Gastroesophageal sphincter (tissue), 4 donors: ENCODE measurements at regions not wholly inside any gene's neighbourhood (a gene's known extent, or its start where the extent isn't known, plus 50 kb on each side); places are given as distances from the start of the nearest gene placed in this dataset.

Experiments used
- ATAC-seq: fragments of 150-250 bp; one replicate; pipeline ENCODE4 v1.9.1; 2016; ENCODE audit warnings: mild to moderate bottlenecking, moderate library complexity
- H3K27ac ChIP-seq, 4 donors: fragments of 200-600 bp; sonication (generic) in 3 of 4; 1 replicate in 3 of 4; 2 replicates in 1 of 4; pipeline ENCODE4 v1.5.1; 2016 to 2019
- H3K27me3 ChIP-seq: fragments of 200-600 bp; sonication (generic); one replicate; pipeline ENCODE4 v1.5.1; 2019
- H3K36me3 ChIP-seq, 2 donors: fragments of 200-600 bp; sonication (generic); one replicate each; pipeline ENCODE4 v1.5.1; 2019; ENCODE audit warnings: control low read depth in 1 of 2
- H3K4me1 ChIP-seq, 3 donors: fragments of 200-600 bp; sonication (generic); 1 replicate in 2 of 3; 2 replicates in 1 of 3; pipeline ENCODE4 v1.5.1; 2016 to 2019; ENCODE audit warnings: control low read depth in 2 of 3
- H3K4me3 ChIP-seq, 2 donors: fragments of 200-600 bp; sonication (generic); one replicate each; pipeline ENCODE4 v1.5.1; 2019; ENCODE audit warnings: mild to moderate bottlenecking in 1 of 2, moderate library complexity in 1 of 2
- H3K9me3 ChIP-seq, 3 donors: fragments of 200-600 bp; sonication (generic); one replicate each; pipeline ENCODE4 v1.5.1; 2017 to 2019; ENCODE audit warnings: control low read depth in 2 of 3
- EP300 ChIP-seq: sonication (generic); formaldehyde crosslinking; IDR thresholded peaks from one replicate; pipeline ENCODE4 v1.6.1; 2017; ENCODE audit warnings: antibody characterized with exemption, mild to moderate bottlenecking
- POLR2A ChIP-seq, 2 donors: fragments of 450-650 bp; IDR thresholded peaks; one replicate each; pipeline ENCODE4 v1.6.1; 2017; ENCODE audit warnings: antibody characterized with exemption in 2 of 2, mild to moderate bottlenecking in 2 of 2, moderate library complexity in 1 of 2
- POLR2AphosphoS5 ChIP-seq: sonication (generic); formaldehyde crosslinking; IDR thresholded peaks from one replicate; pipeline ENCODE4 v1.6.1; 2017; ENCODE audit warnings: antibody characterized with exemption
- WGBS, 2 donors: methylation state at CpG; one replicate each; pipeline ENCODE4 v1.1.5; 2018; ENCODE audit warnings: low coverage in 1 of 2; 5-methylcytosine and 5-hydroxymethylcytosine counted together
- TF ChIP-seq, protein P1 (sequence below), 4 experiments: fragments of 200-600 bp in 2 of 4; fragments of 450-650 bp in 2 of 4; sonication (generic) in 1 of 4; IDR thresholded peaks; one replicate each; pipeline ENCODE4 v1.5.1; 2017 to 2019; ENCODE audit warnings: antibody characterized with exemption in 4 of 4, mild to moderate bottlenecking in 2 of 4, moderate library complexity in 2 of 4

DNA sequence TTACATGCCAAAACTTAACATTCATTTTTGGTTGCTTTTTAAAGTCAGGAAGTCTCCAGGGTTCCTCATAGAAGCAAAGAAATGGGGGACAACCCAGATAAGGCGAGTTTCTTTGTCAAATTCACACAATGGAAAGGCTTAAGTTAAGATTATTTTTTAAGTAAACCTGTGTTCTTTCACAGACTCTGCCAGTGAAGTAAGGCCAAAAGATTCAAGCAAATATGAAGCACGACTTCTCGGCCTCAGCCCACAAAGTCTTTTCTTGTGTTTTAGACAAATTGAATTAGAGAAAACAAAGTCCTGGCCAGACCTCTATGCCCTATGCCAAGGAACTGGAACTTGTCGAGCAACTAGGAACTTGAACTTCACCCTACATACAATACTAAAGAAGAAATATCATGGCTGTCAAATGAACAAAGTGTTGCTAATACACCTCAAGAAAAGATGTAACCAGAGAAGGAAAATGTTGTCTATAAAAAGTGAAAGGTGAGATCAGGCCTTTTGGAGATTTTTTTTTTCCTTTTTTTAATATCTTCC, 540.0 kb upstream of the JARID2 start:
- H3K27ac ChIP-seq: peak overlapping the region; percentile 2 to 79 (median 54)
- 21 to 30% methylated on average over 4 of the region's 4 CpGs for WGBS, 2 donors

DNA sequence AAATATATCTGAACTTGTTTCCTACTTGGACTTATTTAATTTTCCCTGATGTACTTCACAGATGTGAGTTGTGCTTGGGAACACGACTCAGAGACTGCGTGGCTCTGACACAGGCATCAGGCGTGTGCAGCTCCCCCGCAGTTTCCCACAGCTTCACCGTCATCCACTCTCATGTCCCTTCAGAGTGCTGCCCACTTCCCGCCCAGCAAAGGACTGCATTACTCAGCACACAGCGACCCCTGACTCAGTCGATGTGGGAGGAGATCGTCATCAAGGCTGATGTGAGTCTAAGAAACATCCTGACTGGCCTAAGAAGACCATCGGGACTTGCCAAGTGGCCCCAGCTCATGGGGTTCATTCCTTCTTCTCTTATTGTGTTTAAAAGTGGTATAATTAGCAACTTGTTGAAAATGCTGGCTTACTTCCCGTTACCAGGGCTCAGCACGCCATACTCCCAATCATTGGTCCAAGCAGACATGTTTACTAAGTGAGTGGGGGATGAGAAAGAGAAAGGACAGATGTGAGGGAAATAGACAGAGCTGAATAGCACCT, 539.4 kb upstream of the JARID2 start:
- ATAC-seq: peak; percentile 90
- Histone ChIP-seq H3K27ac (peak overlapping the region; percentile 2 to 79 (median 54)), H3K9me3 (peaks cover 0 to 15% (median 0%) of the 10 kb centered on the region in 3 donors), H3K36me3 (no peaks in the 10 kb centered on the region), H3K4me3 (no peak overlapping the region), H3K4me1 (peaks cover 0 to 33% (median 0%) of the 10 kb centered on the region in 3 donors), H3K27me3 (no peaks in the 10 kb centered on the region)
- WGBS, 2 donors: 12 to 41% methylated on average over 5 to 12 of the region's 12 CpGs
- TF ChIP-seq, protein P1, sequence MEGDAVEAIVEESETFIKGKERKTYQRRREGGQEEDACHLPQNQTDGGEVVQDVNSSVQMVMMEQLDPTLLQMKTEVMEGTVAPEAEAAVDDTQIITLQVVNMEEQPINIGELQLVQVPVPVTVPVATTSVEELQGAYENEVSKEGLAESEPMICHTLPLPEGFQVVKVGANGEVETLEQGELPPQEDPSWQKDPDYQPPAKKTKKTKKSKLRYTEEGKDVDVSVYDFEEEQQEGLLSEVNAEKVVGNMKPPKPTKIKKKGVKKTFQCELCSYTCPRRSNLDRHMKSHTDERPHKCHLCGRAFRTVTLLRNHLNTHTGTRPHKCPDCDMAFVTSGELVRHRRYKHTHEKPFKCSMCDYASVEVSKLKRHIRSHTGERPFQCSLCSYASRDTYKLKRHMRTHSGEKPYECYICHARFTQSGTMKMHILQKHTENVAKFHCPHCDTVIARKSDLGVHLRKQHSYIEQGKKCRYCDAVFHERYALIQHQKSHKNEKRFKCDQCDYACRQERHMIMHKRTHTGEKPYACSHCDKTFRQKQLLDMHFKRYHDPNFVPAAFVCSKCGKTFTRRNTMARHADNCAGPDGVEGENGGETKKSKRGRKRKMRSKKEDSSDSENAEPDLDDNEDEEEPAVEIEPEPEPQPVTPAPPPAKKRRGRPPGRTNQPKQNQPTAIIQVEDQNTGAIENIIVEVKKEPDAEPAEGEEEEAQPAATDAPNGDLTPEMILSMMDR (IDR thresholded peaks at IDR 0.05): no peak
- TF ChIP-seq POLR2AphosphoS5 (peak; percentile 90), POLR2A (IDR thresholded peaks at IDR 0.05) (no peak), EP300 (no peak)

More for the DNA sequence above, 540.0 kb upstream of the JARID2 start:
- Histone ChIP-seq H3K9me3 (peaks cover 0 to 10% (median 0%) of the 10 kb centered on the region in 3 donors), H3K4me1 (peaks cover 0 to 33% (median 0%) of the 10 kb centered on the region in 3 donors), H3K4me3 (no peak overlapping the region), H3K27me3 (no peaks in the 10 kb centered on the region), H3K36me3 (no peaks in the 10 kb centered on the region)
- TF ChIP-seq EP300 (no peak), POLR2AphosphoS5 (no peak), POLR2A (IDR thresholded peaks at IDR 0.05) (no peak)
- TF ChIP-seq, protein P1 (IDR thresholded peaks at IDR 0.05): no peak
- no peak for ATAC-seq

DNA sequence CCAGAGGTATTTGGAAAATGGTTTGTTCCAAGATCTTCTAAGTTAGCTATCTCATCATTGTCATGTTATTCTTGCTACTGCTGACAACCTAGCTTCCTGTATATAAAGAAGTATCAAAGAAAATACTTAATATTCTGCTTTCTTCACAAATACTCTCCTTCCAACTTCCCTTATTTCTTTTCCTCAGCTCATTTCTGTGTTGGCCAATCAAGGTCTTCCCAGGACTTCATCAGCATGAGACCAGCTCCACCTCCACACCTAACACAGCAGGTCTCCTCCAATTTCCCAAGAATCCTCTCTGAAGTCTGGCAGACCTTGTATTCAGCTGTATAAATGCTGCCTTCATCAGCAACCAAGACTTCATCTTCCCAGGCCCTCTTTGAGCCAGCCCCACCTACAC, 538.6 kb upstream of the JARID2 start:
- no peak for ATAC-seq
- Histone ChIP-seq H3K4me3 (no peak overlapping the region), H3K27ac (peak overlapping the region in 2 of 4 donors; percentile 68 to 79), H3K4me1 (peaks cover 0 to 33% (median 0%) of the 10 kb centered on the region in 3 donors), H3K36me3 (no peaks in the 10 kb centered on the region), H3K9me3 (peaks cover 0 to 15% (median 0%) of the 10 kb centered on the region in 3 donors), H3K27me3 (no peaks in the 10 kb centered on the region)
- TF ChIP-seq POLR2AphosphoS5: no peak

DNA sequence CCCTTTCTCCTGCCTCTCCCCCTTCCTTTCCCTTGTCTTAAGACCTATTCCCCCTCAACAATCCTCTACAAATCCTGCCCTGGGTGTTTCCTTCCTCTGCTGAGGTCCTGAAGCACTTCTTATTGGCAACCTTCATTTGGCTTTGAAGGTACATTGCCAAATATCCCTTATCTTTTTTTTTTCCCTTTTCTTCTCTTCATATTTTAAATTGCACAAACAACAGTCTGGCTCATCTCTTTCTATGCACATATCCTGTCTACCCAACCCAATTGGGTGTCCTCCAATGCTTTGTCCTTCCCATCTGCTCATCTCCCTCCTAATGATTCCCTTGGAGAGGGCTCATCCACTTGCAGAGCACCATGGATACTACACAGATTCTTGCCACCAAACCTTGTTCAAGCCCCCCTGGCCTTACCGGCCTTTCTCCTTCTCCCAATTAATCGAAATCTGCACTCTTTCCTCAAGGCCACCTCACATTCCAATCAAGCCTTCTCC, 537.9 kb upstream of the JARID2 start:
- WGBS, 2 donors: 92 to 94% methylated on average over 2 of the region's 2 CpGs
- Histone ChIP-seq H3K4me3 (no peak overlapping the region), H3K27ac (peak overlapping the region in 2 of 4 donors; percentile 68 to 79), H3K36me3 (no peaks in the 10 kb centered on the region), H3K9me3 (peaks cover 0 to 15% (median 0%) of the 10 kb centered on the region in 3 donors), H3K27me3 (no peaks in the 10 kb centered on the region), H3K4me1 (peaks cover 0 to 39% (median 0%) of the 10 kb centered on the region in 3 donors)
- TF ChIP-seq, protein P1 (IDR thresholded peaks at IDR 0.05): no peak
- TF ChIP-seq POLR2AphosphoS5: no peak
- no peak for TF ChIP-seq EP300
- no peak for TF ChIP-seq POLR2A (IDR thresholded peaks at IDR 0.05)
- ATAC-seq: no peak

DNA sequence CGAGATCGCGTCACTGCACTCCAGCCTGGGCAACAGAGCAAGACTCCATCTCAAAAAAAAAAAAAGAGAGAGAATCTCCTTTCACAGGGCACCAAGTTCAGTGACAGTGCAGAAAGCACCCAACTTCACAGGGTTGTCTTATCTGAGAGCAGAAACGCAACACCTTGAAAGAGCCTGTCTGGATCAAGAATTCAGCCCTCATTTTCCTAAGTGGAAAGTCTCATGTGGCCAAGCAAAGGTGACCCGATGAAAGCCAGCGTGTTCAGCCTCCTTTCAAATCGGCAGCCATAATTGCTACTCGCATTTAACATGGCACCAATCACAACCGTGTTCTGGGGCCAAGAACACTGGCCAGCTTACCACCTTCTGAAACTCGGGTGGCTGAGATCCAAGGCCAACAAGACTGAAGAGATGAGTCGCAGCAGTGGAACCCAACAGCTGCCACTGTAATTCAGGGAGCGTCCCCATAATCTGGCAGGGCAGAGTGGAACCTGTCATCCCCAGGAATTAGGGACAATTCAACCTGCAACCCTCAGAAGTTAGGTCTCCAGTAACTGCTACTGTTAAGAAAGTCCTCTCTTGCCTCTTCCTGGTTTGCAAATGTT, 536.7 kb upstream of the JARID2 start:
- ATAC-seq: no peak
- Histone ChIP-seq H3K36me3 (no peaks in the 10 kb centered on the region), H3K27ac (no peak overlapping the region), H3K9me3 (peaks cover 0 to 15% (median 0%) of the 10 kb centered on the region in 3 donors), H3K27me3 (no peaks in the 10 kb centered on the region), H3K4me3 (no peak overlapping the region), H3K4me1 (peaks cover 0 to 49% (median 3%) of the 10 kb centered on the region in 3 donors)
- WGBS, 2 donors: 90 to 98% methylated on average over 2 to 7 of the region's 12 CpGs
- TF ChIP-seq POLR2AphosphoS5 (no peak), EP300 (no peak), POLR2A (IDR thresholded peaks at IDR 0.05) (no peak)
- TF ChIP-seq, protein P1 (IDR thresholded peaks at IDR 0.05): no peak
